MCF 10A (cell line): ENCODE measurements at regions not wholly inside any gene's neighbourhood (a gene's known extent, or its start where the extent isn't known, plus 50 kb on each side); places are given as distances from the start of the nearest gene placed in this dataset.
"Not testable (repeated sequence)": the region's sequence is repeated elsewhere in the genome, so short reads cannot be mapped to it uniquely, and the experiment has no call there.

Experiments used
- BruUV-seq: library from RNA; stranded (reverse); fragments of 400-500 nt; replicated peaks from 2 replicates; lab custom pipeline; 2021; lab: Mats Ljungman, UMichigan
- CTCF ChIA-PET: fragments of 300-600 bp; sonication (Branson Sonifier 250); formaldehyde crosslinking; extraction: SDS; loops from one replicate; lab custom pipeline; 2021; ENCODE audit warnings: antibody characterized with exemption, inconsistent platforms; lab: Yijun Ruan, JAX
- POLR2A ChIA-PET: fragments of 300-600, 350-650 bp; sonication (Branson Sonifier 250); formaldehyde crosslinking; extraction: SDS; loops from one replicate; lab custom pipeline; 2020; ENCODE audit warnings: antibody characterized with exemption, inconsistent platforms; lab: Yijun Ruan, JAX
- DNase-seq: peaks from one replicate; pipeline ENCODE4 v3.0.0-alpha.2; 2018; ENCODE audit not compliant: unreplicated experiment
- H3K27ac Mint-ChIP-seq: one replicate; pipeline ENCODE4 v1.8.0; 2022; ENCODE audit warnings: mild to moderate bottlenecking, low read depth, mixed read lengths; ENCODE audit not compliant: unreplicated experiment
- H3K27me3 Mint-ChIP-seq: one replicate; pipeline ENCODE4 v1.8.0; 2022; ENCODE audit warnings: mixed read lengths; ENCODE audit not compliant: insufficient read depth, unreplicated experiment
- H3K36me3 Mint-ChIP-seq: one replicate; pipeline ENCODE4 v1.8.0; 2022; ENCODE audit warnings: mild to moderate bottlenecking, moderate library complexity, mixed read lengths; ENCODE audit not compliant: insufficient read depth, unreplicated experiment
- H3K4me1 Mint-ChIP-seq: one replicate; pipeline ENCODE4 v1.8.0; 2022; ENCODE audit warnings: mixed read lengths; ENCODE audit not compliant: insufficient read depth, unreplicated experiment
- H3K4me3 Mint-ChIP-seq: one replicate; pipeline ENCODE4 v1.8.0; 2022; ENCODE audit warnings: mild to moderate bottlenecking, moderate library complexity, mixed read lengths; ENCODE audit not compliant: unreplicated experiment
- H3K9me3 Mint-ChIP-seq: one replicate; pipeline ENCODE4 v1.8.0; 2022; ENCODE audit warnings: mixed read lengths; ENCODE audit not compliant: unreplicated experiment
- intact Hi-C: fragments of 100-400 bp; cut with micrococcal nuclease; formaldehyde crosslinking; loops from 2 replicates; pipeline ENCODE4 v1.14.1; 2022
- TF ChIP-seq, protein P1 (sequence below): fragments of 200-600 bp; IDR thresholded peaks from one replicate; pipeline ENCODE4 v1.8.0; 2022; ENCODE audit warnings: antibody characterized with exemption, mild to moderate bottlenecking; ENCODE audit not compliant: unreplicated experiment

DNA sequence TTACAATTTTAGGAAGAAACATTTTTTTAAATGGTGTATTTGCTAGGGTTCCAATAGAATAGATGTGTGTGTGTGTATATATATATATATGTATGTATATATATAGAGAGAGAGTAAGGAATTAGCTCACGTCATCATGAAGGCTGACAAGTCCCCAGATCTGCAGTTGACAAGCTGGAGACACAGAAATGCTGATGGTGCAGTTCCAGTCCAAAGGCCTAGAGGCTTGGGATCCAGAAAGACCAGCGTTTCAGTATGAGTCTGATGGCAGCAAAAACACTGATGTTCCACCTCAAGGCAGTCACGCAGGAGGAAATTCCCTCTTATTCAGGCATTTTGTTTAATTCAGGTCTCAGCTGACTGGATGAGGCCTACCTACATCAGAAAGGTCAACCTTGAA is 386.8 kb downstream of the PTH2R start:
- ChIA-PET POLR2A (interaction anchor here (0.7 kb wide), 1 partner anchor 90 kb away, joined by 3 read pairs; no protein-coding TSS in a partner anchor), CTCF (interaction anchor here (0.5 to 1.0 kb wide), 3 partner anchors 10 to 941 kb away, joined by 3 to 5 read pairs (median 3); no protein-coding TSS in a partner anchor)
- no TSS peak for BruUV-seq
- peaks cover 4% of the 10 kb centered on the region for H3K4me1 Mint-ChIP-seq
- no peaks in the 10 kb centered on the region for H3K36me3 Mint-ChIP-seq
- intact Hi-C loops = no loop called here
- H3K4me3 Mint-ChIP-seq = no peak overlapping the region
- H3K9me3 Mint-ChIP-seq = no peaks in the 10 kb centered on the region
- DNase-seq = no peak
- TF ChIP-seq, protein P1, sequence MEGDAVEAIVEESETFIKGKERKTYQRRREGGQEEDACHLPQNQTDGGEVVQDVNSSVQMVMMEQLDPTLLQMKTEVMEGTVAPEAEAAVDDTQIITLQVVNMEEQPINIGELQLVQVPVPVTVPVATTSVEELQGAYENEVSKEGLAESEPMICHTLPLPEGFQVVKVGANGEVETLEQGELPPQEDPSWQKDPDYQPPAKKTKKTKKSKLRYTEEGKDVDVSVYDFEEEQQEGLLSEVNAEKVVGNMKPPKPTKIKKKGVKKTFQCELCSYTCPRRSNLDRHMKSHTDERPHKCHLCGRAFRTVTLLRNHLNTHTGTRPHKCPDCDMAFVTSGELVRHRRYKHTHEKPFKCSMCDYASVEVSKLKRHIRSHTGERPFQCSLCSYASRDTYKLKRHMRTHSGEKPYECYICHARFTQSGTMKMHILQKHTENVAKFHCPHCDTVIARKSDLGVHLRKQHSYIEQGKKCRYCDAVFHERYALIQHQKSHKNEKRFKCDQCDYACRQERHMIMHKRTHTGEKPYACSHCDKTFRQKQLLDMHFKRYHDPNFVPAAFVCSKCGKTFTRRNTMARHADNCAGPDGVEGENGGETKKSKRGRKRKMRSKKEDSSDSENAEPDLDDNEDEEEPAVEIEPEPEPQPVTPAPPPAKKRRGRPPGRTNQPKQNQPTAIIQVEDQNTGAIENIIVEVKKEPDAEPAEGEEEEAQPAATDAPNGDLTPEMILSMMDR = no peak
- no peaks in the 10 kb centered on the region for H3K27me3 Mint-ChIP-seq
- no peak overlapping the region for H3K27ac Mint-ChIP-seq

DNA sequence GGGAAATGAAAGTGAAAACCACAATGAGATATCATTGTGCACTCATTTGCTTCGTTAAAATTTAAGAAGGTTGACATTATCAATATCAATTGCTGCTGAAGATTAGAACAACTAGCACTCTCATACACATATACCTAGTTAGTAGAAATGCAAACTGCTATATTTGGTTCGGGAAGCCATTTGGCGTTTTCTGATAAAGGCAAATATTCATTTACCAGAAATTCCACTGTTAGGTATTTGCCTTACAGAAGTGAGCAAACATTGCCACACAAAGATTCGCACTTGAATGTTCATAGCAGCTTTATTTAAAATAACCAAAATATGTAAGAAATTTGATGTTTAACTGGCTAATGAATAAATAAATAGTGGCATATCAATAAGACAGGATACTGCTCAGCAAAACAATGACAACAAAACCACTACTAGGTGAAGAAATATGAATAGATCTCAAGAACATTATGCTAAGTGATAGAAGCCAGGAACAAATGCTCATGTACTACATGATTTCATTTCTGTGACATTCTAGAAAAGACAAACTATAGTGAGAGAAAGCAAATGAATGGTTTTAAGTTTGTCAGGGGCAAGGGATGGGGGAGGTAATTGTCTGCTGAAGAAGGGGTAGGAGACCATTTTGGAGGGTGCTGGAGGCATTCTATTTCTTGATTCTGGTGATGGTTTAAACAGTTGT is 387.8 kb downstream of the PTH2R start:
- intact Hi-C loops = no loop called here
- Mint-ChIP-seq H3K27ac (no peak overlapping the region), H3K4me3 (no peak overlapping the region), H3K9me3 (no peaks in the 10 kb centered on the region), H3K4me1 (peaks cover 4% of the 10 kb centered on the region), H3K27me3 (no peaks in the 10 kb centered on the region), H3K36me3 (no peaks in the 10 kb centered on the region)
- TF ChIP-seq, protein P1 = no peak
- BruUV-seq = no TSS peak
- ChIA-PET POLR2A (interaction anchor here (0.7 kb wide), 1 partner anchor 89 kb away, joined by 3 read pairs; no protein-coding TSS in a partner anchor), CTCF (interaction anchor here (1.0 kb wide), 1 partner anchor 26 kb away, joined by 5 read pairs; no protein-coding TSS in a partner anchor)
- no peak for DNase-seq

DNA sequence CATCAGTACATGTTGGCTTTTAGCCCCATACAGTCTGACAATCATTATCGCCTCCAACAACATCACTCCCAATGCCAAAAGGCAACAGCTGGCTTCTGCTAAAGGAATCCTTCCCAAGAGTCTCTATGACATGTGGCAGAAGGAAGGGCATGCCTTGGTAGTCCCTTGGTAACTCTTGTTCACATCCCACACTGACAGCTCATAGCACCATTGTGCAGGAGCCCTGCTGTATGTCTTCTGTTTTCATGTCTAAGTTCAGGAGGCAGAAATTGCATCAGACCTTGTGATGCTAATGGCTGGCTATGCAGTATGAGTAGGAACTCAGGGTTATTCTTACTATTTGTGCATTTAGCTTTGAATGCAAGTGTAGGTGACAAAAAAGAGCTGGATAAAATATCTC is 392.1 kb downstream of the PTH2R start:
- CTCF ChIA-PET = interaction anchor here (0.6 to 1.0 kb wide), 2 partner anchors 32 to 1053 kb away, joined by 3 read pairs; no protein-coding TSS in a partner anchor
- TF ChIP-seq, protein P1 = no peak
- no TSS peak for BruUV-seq
- Mint-ChIP-seq H3K9me3 (no peaks in the 10 kb centered on the region), H3K4me1 (no peaks in the 10 kb centered on the region), H3K4me3 (no peak overlapping the region), H3K36me3 (no peaks in the 10 kb centered on the region), H3K27me3 (no peaks in the 10 kb centered on the region), H3K27ac (no peak overlapping the region)
- POLR2A ChIA-PET = no interaction called here
- intact Hi-C loops = no loop called here
- DNase-seq = no peak

DNA sequence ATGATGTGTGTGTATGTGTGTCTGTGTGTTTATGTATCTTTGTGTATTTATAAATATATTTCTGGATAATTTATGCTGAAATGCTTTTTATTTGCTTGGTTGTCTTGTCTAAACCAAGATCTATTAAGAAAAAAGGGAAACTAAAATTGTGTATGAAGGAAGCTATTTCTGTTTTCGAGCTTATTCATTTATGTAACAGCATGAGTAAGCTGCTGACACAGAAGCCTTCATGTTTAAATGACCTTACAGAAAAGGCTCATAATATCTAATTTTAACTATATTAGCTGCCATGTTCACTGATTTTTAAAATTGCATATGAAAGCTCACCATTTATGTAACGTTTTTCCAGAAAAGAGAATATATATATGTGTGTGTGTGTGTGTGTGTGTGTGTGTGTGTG is 392.8 kb downstream of the PTH2R start:
- Mint-ChIP-seq H3K4me1 (no peaks in the 10 kb centered on the region), H3K27ac (no peak overlapping the region), H3K36me3 (no peaks in the 10 kb centered on the region), H3K27me3 (no peaks in the 10 kb centered on the region), H3K9me3 (no peaks in the 10 kb centered on the region), H3K4me3 (no peak overlapping the region)
- TF ChIP-seq, protein P1 = no peak
- DNase-seq = no peak
- CTCF ChIA-PET = interaction anchor here (0.6 to 1.0 kb wide), 2 partner anchors 33 to 1054 kb away, joined by 3 read pairs; no protein-coding TSS in a partner anchor
- POLR2A ChIA-PET = interaction anchor here (0.7 kb wide), 1 partner anchor 585 kb away, joined by 3 read pairs; no protein-coding TSS in a partner anchor
- BruUV-seq = no TSS peak
- intact Hi-C loops = no loop called here

DNA sequence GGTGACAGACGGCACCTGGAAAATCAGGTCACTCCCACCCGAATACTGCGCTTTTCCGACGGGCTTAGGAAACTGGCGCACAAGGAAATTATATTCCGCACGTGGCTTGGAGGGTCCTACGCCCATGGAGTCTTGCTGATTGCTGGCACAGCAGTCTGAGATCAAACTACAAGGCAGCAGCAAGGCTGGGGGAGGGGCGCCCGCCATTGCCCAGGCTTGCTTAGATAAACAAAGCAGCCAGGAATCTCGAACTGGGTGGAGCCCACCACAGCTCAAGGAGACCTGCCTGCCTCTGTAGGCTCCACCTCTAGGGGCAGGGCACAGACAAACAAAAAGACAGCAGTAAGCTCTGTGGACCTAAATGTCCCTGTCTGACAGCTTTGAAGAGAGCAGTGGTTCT is 394.3 kb downstream of the PTH2R start:
- CTCF ChIA-PET, H3K4me1 Mint-ChIP-seq, H3K4me3 Mint-ChIP-seq, H3K27ac Mint-ChIP-seq, H3K27me3 Mint-ChIP-seq, H3K9me3 Mint-ChIP-seq, DNase-seq, intact Hi-C loops, BruUV-seq, POLR2A ChIA-PET, H3K36me3 Mint-ChIP-seq: not testable (repeated sequence)
